GM12874 (cell line): ENCODE measurements at regions not wholly inside any gene's neighbourhood (a gene's known extent, or its start where the extent isn't known, plus 50 kb on each side); places are given as distances from the start of the nearest gene placed in this dataset.

Experiments
- TF ChIP-seq, protein P1 (sequence below): IDR thresholded peaks from 2 replicates; pipeline ENCODE4 v1.5.1; 2011; ENCODE audit warnings: low read depth, mild to moderate bottlenecking, control low read depth, low read length, moderate library complexity; ENCODE audit not compliant: insufficient read depth

DNA sequence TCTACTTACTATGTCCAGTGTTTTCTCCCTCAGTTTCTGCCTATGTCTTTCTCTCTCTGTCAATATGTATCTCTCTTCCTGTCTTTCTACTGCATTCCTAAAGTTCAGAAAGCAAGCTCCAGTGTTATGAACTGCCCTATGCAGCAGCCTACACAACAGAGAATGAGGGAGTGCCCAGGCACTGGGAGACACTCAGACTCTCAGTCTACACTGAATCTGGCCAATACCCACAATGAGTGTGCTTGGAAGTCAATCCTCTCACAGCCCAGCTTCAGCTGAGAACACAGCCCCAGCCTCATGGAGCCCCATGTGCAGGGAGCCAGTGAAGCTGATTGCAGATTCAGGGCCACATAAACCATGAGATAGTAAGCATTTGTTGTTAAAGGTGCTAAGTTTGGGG, 128.7 kb downstream of the ALG10 start:
- TF ChIP-seq, protein P1, sequence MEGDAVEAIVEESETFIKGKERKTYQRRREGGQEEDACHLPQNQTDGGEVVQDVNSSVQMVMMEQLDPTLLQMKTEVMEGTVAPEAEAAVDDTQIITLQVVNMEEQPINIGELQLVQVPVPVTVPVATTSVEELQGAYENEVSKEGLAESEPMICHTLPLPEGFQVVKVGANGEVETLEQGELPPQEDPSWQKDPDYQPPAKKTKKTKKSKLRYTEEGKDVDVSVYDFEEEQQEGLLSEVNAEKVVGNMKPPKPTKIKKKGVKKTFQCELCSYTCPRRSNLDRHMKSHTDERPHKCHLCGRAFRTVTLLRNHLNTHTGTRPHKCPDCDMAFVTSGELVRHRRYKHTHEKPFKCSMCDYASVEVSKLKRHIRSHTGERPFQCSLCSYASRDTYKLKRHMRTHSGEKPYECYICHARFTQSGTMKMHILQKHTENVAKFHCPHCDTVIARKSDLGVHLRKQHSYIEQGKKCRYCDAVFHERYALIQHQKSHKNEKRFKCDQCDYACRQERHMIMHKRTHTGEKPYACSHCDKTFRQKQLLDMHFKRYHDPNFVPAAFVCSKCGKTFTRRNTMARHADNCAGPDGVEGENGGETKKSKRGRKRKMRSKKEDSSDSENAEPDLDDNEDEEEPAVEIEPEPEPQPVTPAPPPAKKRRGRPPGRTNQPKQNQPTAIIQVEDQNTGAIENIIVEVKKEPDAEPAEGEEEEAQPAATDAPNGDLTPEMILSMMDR, result no peak

DNA sequence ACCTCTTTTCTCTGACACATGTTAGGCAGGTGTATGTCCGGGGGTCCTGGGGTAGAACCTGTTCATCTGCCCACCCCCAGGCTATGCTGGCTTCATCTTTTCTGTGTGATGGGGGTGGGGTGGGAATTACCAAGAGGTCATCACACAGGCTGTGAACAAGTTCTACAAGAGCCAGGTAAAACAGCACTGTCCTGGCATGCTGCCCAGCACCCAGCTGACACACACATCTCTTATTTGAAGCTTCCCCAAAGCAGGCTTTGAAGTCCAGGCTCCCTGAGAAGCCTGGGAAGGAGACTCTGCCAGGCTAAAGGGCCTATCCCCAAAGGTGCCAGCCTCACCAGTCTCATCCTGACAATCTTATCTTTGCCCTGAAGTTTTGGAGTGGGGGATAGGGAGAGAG, 141.1 kb downstream of the ALG10 start:
- TF ChIP-seq, protein P1, result no peak

DNA sequence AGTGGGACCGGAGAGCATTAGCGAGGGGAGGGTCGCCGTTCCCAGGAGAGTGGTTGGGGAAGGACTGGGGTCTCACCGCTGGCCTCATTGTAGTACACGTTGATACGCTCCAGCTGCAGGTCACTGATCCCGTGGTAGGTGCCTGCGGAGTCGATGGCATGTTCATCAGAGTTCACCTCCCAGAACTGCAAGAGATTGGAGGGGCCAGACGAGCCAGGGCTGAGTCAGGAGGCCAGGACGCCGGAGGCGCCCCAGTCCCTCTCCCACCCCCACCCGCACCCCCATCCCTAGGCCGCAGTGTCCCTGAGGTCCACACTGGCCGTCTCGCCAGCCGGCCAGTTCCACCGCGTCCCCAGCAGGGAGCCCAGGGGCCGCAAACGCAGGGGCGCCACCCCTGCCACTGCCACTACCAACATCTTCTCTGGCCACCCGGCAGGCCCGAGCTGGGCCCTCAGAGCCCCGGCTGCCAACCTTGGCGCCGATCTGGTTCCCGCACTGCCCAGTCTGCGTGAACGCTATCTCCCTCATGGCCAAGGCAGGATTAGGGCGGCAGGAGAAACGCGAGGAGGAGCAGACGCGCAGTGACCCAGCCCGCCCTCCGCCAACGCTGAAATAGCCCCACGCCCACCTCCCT, 144.2 kb downstream of the ALG10 start:
- TF ChIP-seq, protein P1, result no peak

DNA sequence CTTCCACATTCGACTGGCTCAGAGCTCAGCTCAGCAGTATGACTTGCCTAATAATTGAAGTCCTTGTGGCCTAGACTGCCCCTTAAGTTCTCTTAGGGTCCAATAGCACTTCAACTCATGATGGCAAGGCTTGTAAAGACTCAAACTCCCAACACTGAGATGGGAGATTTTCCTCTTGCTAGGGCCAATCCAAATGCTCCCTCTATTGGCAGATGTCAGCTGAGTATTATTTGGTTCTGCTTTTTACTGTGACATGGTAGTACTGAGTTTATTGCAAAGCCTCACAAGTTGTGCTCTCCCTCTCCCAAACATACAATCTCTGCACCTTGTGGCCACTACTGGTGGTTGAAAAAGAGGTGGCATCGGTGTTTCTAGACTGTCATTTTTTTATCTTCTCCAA, 164.2 kb downstream of the ALG10 start:
- TF ChIP-seq, protein P1, result no peak

DNA sequence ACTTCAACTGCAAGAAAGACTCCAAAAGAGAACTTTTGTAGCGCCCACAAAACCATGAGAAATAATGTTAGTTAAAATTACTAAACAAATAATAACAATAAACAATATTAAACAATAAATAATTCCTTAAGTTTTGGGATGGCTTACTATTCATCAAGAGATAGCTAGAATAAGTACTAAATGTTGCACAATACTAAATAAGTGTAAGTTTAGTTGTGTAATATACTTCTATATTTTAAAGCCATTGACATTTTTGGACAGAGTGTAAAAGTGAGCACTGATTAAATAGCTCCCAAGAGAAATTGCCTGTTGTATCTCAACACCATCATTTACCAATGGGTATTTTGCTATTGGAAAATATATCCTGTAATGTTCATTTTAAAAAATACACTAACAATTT, 166.7 kb downstream of the ALG10 start:
- TF ChIP-seq, protein P1, result no peak

DNA sequence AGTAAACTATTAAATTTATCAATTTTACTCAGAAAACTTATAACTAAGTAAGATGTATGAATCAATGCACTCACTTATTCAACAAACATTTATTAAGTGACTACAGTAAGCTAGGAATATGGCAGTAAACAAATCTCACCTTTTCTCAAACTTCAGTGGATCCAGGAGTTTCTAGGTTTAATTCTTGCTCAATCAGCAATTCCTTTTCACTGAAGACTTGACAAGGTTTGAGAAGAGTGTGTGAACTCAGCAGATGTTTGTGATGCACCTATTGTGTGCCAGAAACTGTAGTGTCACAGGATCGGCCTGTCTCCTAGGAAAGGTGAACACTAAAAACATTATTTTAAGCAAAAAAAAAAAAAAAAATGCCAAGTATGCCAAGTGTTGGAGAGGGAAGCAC, 167.8 kb downstream of the ALG10 start:
- TF ChIP-seq, protein P1, result no peak

DNA sequence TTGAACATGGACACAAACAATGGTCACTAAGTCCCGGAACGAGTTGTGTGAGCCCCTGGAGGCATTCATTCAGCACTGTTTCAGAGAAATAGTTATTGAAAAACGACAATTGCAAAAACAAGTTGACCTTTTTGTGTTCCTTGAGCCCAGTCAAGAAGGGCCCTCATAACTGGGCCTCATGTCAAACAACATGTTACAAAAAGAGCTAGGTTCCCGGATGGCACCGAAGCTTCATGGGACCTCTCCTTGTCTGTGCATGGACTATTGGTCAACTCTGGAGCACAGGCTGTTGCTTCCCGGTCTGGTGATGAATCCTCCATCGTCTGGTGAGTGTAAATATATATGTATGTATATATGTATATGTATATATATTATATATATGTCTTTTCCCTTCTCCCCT, 176.6 kb downstream of the ALG10 start:
- TF ChIP-seq, protein P1, result no peak
